ENCODE measurements at regions not wholly inside any gene's neighbourhood (a gene's known extent, or its start where the extent isn't known, plus 50 kb on each side); places are given as distances from the start of the nearest gene placed in this dataset.

- DNase-seq: no peak
These were observed 182.7 kb upstream of the CIBAR2 start for GRCh38 chr16:85294810-85295508.

GRCh38 chr16:85296859-85297660 lies 184.8 kb upstream of the CIBAR2 start:
- DNase-seq: peak in 2 of 4 experiments; percentile 9 to 35

GRCh38 chr16:85297881-85298280 lies 185.6 kb upstream of the CIBAR2 start:
- DNase-seq: no peak

GRCh38 chr16:85300406-85300968 lies 188.2 kb upstream of the CIBAR2 start:
- no peak for DNase-seq

GRCh38 chr16:85301231-85301630 lies 189.0 kb upstream of the CIBAR2 start:
- DNase-seq: no peak

GRCh38 chr16:85302018-85302847 lies 190.0 kb upstream of the CIBAR2 start:
- DNase-seq: no peak

- DNase-seq: no peak
These were observed 190.6 kb upstream of the CIBAR2 start for GRCh38 chr16:85302848-85303353.

- peak; percentile 65 to 73 (median 68) for DNase-seq
These were observed 191.1 kb upstream of the CIBAR2 start for GRCh38 chr16:85303354-85303883.

GRCh38 chr16:85304337-85304736 lies 192.1 kb upstream of the CIBAR2 start:
- DNase-seq: no peak

GRCh38 chr16:85306071-85306792 lies 194.0 kb upstream of the CIBAR2 start:
- peak; percentile 18 to 77 (median 54) for DNase-seq

- DNase-seq: no peak
These were observed 194.7 kb upstream of the CIBAR2 start for GRCh38 chr16:85306793-85307551.

- no peak for DNase-seq
These were observed 195.5 kb upstream of the CIBAR2 start for GRCh38 chr16:85307552-85308364.

- no peak for DNase-seq
These were observed 196.6 kb upstream of the CIBAR2 start for GRCh38 chr16:85308611-85309540.

GRCh38 chr16:85309656-85310587 lies 197.7 kb upstream of the CIBAR2 start:
- peak in 2 of 4 experiments; percentile 11 to 12 for DNase-seq

GRCh38 chr16:85310868-85311585 lies 198.8 kb upstream of the CIBAR2 start:
- peak in 2 of 4 experiments; percentile 39 to 45 for DNase-seq

- DNase-seq: no peak
These were observed 199.5 kb upstream of the CIBAR2 start for GRCh38 chr16:85311741-85312140.

- DNase-seq: no peak
These were observed 199.9 kb upstream of the CIBAR2 start for GRCh38 chr16:85312174-85312573.
